NB4 (cell line): ENCODE measurements at regions not wholly inside any gene's neighbourhood (a gene's known extent, or its start where the extent isn't known, plus 50 kb on each side); places are given as distances from the start of the nearest gene placed in this dataset.

Source experiments
- CTCF ChIP-seq: IDR thresholded peaks from one replicate; pipeline ENCODE4 v1.5.1; 2012; ENCODE audit warnings: low read depth, low read length
- MAX ChIP-seq: IDR thresholded peaks from 2 replicates; pipeline ENCODE4 v1.6.1; 2011; ENCODE audit warnings: low read depth, low read length
- POLR2A ChIP-seq: IDR thresholded peaks from 2 replicates; pipeline ENCODE4 v1.6.1; 2011; ENCODE audit warnings: mild to moderate bottlenecking; ENCODE audit not compliant: insufficient read length; ENCODE audit errors: extremely low read depth

- TF ChIP-seq POLR2A = no peak
- TF ChIP-seq CTCF = no peak
- no peak for TF ChIP-seq MAX
These were observed 621.2 kb upstream of the CDH5 start for GRCh38 chr16:65745201-65745708.
